Hypothalamus (tissue), 51 donors: ENCODE measurements at regions not wholly inside any gene's neighbourhood (a gene's known extent, or its start where the extent isn't known, plus 50 kb on each side); places are given as distances from the start of the nearest gene placed in this dataset.
A peak's percentile ranks its signal among the peaks of the same experiment; 100 is the strongest.

ENCODE experiments used
- DNase-seq, 51 donors: peaks; one replicate each; lab custom pipeline; 2025; lab: John Stamatoyannopoulos, UW

DNA sequence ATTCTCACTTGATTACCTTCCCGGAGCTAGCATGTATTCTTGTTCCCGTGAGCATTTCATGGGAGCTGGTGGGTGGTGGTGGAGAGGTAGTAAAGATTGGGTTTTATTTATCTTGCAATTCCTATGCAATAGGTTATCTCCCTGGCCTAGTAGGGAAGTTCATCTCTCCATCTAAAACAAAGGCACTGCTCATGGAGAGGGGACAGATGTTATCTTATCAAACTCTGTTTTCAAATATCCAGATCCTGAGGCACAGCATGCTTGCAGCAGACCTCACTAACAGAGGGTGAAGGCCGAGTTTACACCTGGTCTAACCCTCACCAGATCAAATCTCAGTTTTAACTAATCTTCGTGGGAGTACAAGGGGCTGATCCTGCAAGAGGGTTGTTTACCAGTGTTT, 98.9 kb downstream of the CYRIA start:
- no peak for DNase-seq

DNA sequence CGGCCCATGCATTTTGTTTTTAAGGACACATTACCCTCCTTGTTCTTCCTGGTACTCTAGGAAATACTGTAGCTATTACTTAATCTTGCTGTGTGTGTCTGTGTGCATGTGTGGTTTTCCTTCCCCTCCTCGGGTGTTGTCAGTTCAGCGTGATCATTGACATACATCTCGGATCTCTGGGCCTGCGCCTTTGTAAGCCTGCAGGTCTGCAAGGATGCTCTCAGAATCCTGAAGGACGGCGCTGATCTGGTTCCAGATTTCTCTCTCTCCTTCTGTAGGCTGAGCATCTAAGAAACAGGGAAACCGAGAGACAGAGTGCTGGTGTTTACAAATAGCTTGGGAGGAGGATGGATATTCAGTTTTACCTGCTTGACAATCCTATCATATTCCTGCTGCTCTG, 100.2 kb downstream of the CYRIA start:
- no peak for DNase-seq

DNA sequence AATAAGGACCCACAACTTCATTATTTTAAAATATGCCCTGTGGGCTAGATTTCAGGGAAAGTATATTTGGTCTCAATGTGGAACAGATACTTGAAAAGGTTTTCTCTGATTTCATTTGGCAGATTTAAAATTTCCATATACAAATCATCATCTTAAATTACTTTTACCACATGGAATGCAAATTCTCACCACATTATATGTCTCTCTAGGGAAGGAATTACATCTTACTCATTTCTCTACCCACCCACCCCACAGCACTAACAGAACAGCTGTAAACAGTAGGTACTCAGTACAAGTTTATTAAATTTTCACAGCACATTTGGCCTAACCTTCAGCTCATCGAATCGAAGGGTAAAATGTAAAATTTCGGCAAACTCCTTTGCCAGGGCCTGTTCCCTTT, 104.0 kb downstream of the CYRIA start:
- DNase-seq, result no peak

DNA sequence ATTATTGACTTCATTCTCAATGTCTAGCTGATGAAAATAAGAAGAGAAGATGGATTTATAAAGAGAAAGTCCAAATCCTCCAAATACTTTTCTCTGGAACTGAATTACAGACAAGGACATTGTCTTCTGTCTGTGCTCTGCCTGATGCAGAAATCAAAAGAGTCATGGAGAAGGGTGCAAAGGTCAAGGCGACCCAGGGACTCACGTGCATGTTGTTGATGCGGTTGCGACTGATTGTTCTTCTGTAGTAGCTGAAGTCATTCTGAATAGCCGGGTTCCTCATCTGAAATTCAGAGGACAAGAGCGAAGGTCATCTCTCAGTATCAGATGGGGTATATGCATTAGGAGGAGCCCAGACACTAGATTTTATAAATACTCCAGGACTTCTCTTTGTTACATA, 104.4 kb downstream of the CYRIA start:
- no peak for DNase-seq

DNA sequence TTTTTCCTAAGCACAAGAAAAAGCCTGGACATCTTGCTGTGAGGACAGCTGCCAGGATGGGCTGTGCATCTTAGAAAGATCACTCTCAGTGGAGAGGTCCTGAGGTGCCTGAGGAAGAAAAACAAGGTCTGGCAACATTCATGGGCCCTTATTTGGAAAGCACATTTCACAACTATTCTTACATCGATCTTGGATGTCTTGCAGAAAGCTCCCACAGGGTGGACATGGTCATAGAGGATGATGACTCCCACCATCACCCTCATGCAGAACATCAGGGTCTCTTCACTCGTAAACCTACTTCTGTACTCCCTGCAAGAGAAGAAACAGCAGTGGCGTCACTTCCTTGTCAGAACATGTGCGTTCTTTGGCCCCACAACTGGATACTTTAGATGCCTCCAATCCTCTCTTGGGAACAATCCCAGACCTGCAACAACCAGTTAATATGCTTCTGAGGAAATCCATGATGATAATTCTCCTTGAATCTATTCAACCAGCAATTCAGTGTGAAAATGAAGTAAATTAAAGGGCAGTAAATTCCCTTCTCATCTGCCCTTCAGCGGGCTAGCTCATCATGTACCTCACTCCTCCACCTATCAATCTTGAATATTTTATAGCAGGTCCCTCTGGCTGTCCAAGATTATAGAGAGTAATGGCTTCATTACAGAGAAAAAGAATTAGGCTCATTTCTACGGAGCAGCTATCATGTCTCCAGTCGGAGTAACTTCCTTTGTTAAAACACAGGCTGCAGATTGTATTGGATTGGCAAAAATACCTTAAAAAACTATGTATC, 106.2 kb downstream of the CYRIA start:
- no peak for DNase-seq

DNA sequence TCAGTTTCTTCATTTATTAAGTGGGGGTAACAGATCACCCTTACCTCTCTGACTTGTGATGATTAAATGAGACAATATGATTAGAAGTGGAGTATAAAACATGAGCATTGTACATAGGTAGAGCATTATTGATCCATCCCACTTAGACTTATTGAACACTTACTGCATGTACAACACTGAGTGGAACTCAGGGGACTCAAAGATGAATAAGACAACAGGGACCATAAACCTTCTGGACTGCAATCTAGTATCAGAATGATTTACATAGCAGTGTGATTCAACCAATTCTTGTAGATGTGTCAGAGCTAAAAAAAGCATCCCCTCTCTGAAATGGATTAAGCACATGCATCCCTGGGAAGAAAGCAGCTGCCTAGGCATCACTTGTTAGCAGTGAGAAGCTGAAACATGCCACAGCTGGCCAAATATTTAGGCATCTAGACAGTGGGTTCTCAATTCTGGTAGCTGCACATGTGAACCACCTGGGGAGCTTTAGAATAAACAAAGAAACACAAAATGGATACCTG, 111.5 kb downstream of the CYRIA start:
- DNase-seq, result no peak

DNA sequence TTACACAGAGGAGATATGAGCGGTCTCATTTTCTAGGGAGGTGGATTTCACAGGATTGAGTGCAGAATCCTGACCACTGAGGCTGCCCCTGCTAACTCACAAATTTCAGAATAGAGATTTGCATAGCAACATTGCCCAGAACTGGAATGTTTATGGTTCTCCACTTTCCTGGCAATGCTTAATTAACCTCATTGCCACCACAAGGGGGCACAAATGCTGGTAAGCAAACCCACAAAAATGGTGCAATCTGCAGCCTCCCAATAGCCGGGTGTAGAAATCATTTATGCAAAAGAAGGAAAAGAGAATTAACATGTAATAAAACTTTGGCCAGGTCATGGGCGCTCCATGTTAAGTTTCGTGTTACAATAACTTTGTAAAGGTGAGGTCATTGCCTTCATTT, 112.4 kb downstream of the CYRIA start:
- DNase-seq, result peak in 24 of 51 donors; percentile 1 to 58 (median 16)

DNA sequence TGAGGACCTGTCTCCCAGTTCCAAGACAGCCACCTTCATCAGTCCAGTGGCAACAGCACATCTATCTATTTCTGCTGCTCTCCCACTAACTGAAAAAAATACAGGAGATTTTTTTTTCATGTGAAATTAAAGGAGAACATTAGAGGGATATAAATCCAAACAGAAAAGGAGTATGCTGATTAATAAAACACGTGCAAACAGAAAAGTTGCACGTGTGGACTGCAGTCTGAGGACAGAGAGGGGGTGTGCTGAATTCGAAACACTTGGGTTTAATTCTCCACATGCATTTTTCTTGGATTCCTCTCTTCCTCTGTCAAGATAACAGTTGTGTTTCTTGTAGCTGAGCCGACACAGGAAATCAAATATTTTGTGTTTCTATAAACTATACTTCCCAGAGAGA, 113.4 kb downstream of the CYRIA start:
- DNase-seq, result no peak

DNA sequence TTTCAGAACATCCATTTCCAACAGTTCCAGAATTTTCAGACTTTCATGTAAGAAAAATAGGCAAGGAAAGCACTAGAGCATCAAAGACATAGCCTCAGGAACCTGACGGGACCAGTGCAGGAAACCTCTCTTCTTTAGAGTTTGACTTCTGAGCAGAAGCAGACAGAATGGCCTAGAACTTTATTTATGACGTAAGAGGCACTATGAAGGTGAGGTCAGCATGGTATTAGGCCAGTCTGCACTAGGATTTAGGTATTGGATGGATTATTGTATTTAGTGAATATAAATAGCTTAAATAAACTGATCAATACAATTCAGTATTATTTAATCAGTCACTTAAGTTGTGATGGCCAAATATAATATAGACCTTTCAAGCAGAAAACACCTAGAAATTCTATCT, 117.6 kb downstream of the CYRIA start:
- no peak for DNase-seq

DNA sequence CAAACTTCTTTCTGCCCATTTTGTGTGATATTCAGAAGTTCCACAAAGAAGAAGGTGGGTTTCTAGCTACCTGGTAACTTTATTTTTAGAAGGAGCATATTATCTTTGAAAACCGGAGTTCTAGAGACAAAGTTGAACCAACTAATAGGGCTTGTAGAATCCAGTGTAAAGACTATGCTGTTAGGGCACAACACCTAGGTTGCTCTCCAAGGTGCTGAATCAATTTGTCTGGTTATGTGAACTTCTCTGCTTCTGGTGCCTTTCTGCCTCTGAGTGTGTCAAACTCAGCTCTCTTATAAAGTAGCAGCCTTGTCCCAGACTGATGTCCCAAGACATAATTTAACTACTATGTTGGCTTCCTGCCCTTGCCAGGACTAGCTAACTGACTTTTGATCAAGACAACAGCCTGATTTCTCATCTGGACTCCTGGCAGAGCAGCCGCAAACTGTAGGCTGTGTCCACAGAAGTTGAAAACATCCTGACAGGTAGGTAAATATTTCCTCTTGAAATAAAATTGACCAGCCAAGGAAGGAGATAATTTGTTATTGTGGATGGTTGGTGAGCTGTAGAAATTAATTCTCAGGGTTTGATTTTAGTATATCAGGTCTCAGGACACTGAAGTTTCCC, 119.4 kb downstream of the CYRIA start:
- DNase-seq, result no peak

DNA sequence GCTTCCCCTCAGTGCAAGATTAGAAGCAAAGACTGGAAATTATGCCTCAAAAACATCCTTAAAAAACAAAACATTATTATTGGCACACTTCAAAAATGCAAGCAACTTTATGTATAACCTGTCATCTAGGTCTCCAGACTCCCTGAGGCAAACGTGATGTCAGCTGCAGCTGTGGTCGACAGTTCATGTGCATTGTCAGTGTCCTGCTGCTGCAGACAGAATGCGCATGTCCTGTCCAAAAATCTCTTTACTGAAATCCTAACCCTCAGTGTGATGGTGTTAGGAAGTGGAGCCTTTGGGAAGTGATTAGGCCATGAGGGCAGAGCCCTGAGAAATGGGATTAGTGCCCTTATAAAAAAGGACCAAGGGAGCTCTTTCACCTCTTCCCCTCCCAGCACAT, 126.9 kb downstream of the CYRIA start:
- no peak for DNase-seq

DNA sequence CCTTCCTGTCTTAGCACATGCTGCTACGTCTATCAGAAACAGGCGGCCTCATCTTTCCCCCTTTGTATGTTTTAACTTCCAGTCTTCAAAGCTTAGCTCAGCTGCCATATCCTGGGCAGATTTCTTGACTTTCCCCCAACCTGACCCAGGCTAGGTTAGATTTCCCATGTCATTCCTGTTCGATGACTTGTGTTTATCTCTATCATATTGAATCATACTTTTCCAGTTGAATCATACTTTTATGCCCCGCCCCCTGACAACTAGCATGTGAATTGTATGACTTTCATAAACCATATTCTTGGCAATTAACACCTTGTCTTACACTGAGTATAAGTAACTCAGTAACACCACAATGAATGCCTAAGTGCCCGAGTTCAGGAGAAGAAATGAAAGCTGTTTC, 128.3 kb downstream of the CYRIA start:
- no peak for DNase-seq

DNA sequence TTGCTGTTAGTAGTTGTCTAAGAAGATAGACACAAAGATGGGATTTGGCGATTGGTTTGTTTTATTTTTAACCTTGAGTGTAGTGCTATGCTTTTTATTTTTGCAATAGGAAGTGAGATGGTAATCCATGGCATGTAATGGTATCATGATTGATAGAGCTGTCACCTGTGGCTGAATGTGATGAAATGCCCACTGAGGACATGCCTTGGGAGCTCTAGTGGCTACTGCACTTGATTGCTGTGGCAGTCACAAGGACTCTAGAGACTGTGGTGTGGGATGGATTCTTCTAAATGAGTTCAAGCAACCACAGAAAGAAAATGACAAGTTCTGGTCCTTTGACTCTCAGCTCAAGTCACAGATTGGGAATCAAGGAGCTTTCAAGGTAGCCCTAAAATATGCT, 139.4 kb downstream of the CYRIA start:
- DNase-seq, result no peak

DNA sequence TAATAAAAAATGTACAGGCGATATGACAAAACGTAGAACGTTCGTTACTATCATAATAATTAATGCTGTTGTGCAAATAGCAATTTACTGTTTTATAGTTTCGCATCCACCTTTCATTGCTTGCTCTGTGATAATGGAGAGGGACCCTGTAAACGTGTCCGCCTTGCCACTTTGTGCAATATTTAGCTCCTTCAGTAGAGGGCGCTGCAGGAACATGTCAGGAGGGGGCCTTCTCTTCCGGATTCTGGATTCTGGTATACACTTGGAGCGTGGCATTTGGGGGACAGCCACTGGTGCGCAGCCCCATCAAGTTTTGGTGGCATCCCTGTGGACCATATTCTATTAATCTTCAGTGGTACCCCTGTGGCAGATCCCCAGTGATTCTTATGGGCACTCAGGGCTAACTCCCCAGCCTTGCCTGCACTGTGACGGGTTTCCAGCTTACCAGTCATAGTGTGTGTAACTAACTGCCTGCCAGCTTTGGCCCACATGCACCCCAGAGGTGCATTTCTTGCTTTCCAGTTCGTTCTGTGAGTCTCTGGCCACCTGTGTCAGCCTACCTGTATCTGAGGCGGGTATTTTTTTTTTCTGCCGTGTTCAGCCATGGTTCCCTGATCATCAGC, 140.3 kb downstream of the CYRIA start:
- no peak for DNase-seq

DNA sequence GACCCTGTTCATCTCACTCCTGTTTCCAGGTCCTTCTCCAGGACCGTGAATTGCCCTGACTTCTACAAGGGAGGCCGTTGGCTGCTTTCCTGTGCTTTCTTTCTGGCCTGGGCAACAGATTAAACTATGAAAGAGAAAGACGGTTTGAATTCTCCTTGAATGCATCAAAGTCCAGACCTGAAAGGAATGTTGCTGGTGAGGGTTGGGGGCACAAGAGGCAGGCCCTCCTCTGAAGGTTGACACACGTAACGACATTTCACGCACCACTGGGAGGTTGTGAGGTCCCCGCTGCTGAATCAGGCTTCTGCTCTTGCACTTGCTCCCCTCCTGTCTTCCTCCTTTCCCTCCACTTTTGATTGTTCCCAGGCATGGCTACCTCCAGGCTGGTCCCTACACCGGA, 141.9 kb downstream of the CYRIA start:
- DNase-seq, result no peak

DNA sequence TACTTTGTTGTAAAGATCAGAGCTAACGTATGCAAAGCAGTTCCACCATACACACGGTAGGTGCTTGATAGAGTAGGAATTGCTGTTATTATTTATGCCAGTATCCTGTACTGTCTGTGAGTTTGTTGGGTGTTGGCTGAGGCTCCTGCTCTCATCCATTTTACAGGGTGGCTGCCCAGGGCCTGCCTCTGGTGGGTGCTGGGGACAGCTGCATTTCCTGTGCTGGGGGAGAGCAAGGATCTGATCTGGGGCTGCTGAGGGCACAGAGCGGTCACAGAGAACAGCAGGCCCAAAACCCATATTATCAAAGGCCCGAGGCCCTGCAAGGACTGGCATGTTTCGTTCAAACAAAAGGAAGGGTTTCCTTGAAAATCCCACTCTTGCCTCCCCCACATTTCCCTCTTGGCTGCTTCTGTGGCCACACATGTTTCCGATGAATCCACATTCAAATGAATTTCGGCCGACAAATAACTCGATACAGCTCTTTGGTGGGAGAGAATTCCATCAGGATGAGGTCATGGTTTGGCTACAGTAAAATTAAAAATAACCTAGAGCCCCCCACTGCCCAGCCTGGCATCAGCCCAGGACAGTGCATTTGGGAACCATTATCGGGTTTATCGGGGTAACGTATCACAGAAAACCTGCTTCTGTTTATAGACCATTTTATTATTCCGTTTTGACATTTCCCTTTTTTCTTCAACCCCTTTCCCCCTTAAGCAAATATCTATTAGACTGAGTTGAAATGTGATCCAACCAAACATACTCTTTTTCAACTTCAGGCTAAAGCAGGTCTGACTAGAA, 143.4 kb downstream of the CYRIA start:
- DNase-seq, result no peak

DNA sequence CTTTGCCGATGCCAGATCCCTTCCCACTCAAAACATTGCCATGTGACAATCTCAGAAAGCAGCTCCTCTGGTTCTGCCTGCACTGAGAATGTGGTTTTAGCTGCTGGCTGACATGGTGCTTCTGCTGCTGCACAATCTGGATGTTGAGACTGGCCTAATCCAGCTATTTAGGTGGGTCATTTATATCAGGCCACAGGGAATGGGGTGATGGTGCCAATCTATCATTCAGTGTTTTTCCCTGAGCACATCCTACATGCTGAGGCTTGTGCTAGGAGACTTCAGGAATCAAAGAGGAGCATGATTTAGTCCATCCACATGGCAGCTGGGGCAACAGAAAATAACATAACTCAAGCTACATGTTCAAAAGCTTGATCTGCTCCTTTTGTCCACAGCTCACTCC, 144.7 kb downstream of the CYRIA start:
- no peak for DNase-seq

DNA sequence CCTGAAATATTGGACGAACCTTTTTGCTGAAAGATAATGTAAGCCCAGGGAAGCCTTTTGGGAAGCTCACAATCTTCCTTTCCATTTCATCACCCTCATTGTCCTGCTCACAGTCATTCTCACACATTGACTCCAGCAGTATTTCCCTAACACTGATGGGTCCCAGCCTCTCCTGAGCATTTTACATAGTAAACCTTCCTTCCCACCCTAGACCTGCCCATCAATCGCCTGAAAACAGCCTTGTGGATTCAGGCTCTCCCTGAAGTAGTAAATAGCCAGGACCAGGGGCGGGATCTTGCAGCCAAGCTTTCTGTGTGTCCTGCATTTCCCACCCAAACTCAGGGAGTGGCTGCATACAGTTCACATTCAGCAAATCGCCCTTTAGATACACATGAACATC, 149.9 kb downstream of the CYRIA start:
- DNase-seq, result no peak

DNA sequence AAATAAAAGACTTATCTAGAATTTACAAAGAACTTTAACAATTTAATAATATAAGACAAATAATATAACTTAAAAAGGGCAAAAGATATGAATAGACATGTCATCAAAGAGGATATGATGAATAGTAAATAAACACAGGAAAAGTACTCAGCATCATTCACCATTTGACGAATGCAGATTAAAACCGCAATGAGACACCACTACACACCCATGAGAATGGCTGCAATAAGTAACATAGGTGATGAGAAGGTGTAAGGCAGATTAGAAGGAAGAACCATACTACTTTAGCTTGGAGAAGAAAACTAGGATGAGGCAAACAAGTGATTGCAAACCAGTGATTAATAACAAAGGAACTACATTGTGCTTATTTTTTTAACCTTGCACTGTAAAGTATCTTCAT, 152.0 kb downstream of the CYRIA start:
- no peak for DNase-seq

DNA sequence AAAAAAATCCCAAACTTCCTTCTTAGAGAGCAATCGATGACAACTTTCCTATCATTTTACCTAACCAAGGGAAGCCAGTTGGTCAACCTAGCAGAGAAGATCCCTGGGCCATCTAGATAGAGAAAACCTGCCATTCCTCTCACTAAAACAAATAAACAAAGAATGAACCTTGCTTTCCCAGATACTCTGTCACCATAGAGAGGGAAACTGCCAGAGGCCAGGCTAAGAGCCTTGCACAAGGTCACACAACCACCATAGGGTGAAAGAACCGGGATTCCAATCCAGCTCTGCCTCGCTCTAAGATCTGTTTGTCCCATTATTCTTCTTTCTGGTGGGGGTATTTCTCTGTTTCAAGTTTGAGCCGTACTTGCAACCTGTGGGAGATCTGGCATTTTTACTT, 154.6 kb downstream of the CYRIA start:
- no peak for DNase-seq

DNA sequence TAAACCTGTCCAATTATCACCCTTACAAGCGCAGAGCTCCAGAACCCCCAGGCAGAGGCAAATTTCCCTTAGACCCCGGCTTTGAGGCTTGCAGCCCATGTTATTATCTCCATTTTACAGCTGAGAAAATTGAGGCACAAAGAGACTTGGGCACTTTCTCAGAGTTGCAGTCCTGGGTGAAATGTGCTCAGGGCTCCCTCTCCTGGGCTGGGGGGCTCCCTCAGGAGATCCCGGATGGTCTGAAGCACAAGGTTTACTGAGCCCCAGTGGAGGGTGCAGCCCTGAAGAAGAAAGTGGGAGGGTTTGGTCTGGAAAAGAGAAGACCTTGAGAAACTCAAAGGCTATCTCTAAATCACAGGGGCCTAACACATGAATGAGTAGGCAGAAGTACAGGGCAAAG, 156.6 kb downstream of the CYRIA start:
- DNase-seq, result no peak
